ENCODE measurements at regions not wholly inside any gene's neighbourhood (a gene's known extent, or its start where the extent isn't known, plus 50 kb on each side); places are given as distances from the start of the nearest gene placed in this dataset.

DNA sequence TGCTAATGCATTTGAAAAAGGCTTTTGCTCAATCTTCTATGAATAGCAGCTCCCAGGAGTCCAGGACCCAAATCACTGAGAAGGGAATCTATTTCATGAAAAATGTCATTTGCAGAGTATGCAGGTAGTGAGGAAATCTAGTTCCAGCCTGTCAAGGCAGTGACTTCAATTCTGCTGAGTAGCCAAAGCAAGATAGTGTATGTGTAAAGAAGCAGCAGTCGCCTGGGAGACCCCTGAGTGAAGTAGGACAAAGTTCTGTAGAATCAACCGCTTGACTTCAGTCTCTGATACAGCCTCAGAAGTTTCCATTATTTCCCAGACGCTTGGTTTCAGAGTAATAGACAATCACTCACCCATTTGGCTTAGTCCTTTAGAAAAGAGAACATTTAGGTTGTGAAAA, 435.6 kb upstream of the LRFN5 start (continued):
- TF ChIP-seq ZNF462 (CRISPR knock-in tag; IDR thresholded peaks at IDR 0.05) (no peak), STAT1 (IDR thresholded peaks at IDR 0.05; ENCODE audit: unreplicated experiment) (no peak)

GRCh38 chr14:41167040-41167439, 439.6 kb upstream of the LRFN5 start:
- DNase-seq (ENCODE audit: low spot score) (peak; percentile 33), ATAC-seq (no peak)
- H3K4me3 Mint-ChIP-seq, result no peak overlapping the region
- TF ChIP-seq CTCF (conservative IDR thresholded peaks at IDR 0.05; ENCODE audit: low read depth in 2 of 2) (peak; percentile 8 to 39; a peak in 2 of 4 replicates), ZNF462 (CRISPR knock-in tag; IDR thresholded peaks at IDR 0.05) (no peak), EZH2 (IDR thresholded peaks at IDR 0.05; ENCODE audit: low read depth, unreplicated experiment) (no peak), STAT1 (IDR thresholded peaks at IDR 0.05; ENCODE audit: unreplicated experiment) (no peak), ZNF114 (CRISPR knock-in tag; IDR thresholded peaks at IDR 0.05) (no peak)
- no peak overlapping the region for H2AFZ ChIP-seq
- H3K79me2 ChIP-seq (replicated peaks; ENCODE audit: insufficient read depth), result no peaks in the 10 kb centered on the region
- H3K27me3 ChIP-seq (ENCODE audit: insufficient read depth), result no peaks in the 10 kb centered on the region
- H3K4me1 ChIP-seq (ENCODE audit: insufficient read depth), result no peaks in the 10 kb centered on the region
- H3K36me3 ChIP-seq (ENCODE audit: insufficient read depth), result no peaks in the 10 kb centered on the region
- no peak overlapping the region for H3K4me3 ChIP-seq
- H3K4me2 ChIP-seq, result no peak overlapping the region
- H3K27ac Mint-ChIP-seq, result no peak overlapping the region
- H3K9me3 Mint-ChIP-seq, result no peaks in the 10 kb centered on the region; the same call in 2 of the 3 replicates
- no peaks in the 10 kb centered on the region for H3K36me3 Mint-ChIP-seq (ENCODE audit: low read depth)
- H3K4me1 Mint-ChIP-seq, result no peaks in the 10 kb centered on the region
- H3K9me2 ChIP-seq (ENCODE audit: insufficient read depth), result no peaks in the 10 kb centered on the region
- no peaks in the 10 kb centered on the region for H4K20me1 ChIP-seq (replicated peaks; ENCODE audit: insufficient read depth)
- no peaks in the 10 kb centered on the region for H3K27me3 Mint-ChIP-seq (ENCODE audit: insufficient read depth, low read depth, poor library complexity)
- H3F3A ChIP-seq (replicated peaks; ENCODE audit: low read depth), result no peaks in the 10 kb centered on the region
- no peak overlapping the region for H3K27ac ChIP-seq (ENCODE audit: low read depth)

Data from GM23338 (cell line).